HG02759 (cell line): ENCODE measurements at regions not wholly inside any gene's neighbourhood (a gene's known extent, or its start where the extent isn't known, plus 50 kb on each side); places are given as distances from the start of the nearest gene placed in this dataset.

Experiments
- ATAC-seq: cut with Tn5 transposase; IDR thresholded peaks from one replicate; pipeline ENCODE4 v1.9.1; 2021; ENCODE audit warnings: mild to moderate bottlenecking, moderate library complexity; ENCODE audit not compliant: unreplicated experiment

- ATAC-seq, result no peak
These were observed 402.6 kb downstream of the TTLL7 start for GRCh38 chr1:83596331-83596730.

DNA sequence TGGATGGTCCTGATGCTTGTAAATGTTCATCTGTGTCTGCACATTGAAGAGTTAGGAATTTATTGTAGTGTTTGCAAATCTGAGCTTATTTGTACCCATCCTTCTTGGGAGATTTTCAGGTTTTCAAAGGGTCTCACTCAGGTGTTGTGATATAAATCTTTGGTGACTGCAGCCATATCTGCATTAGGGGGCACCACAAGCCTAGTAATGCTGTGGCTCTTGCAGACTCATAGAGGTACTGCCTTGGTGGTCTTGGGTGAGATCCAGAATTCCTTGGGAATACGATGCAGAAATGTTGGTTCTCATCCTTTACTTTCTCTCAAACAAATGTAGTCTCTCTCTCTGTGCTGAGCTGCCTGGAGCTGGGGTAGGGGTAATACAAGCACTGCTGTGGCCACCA, 405.9 kb downstream of the TTLL7 start:
- no peak for ATAC-seq

- ATAC-seq, result no peak
These were observed 410.8 kb downstream of the TTLL7 start for GRCh38 chr1:83588140-83588539.

DNA sequence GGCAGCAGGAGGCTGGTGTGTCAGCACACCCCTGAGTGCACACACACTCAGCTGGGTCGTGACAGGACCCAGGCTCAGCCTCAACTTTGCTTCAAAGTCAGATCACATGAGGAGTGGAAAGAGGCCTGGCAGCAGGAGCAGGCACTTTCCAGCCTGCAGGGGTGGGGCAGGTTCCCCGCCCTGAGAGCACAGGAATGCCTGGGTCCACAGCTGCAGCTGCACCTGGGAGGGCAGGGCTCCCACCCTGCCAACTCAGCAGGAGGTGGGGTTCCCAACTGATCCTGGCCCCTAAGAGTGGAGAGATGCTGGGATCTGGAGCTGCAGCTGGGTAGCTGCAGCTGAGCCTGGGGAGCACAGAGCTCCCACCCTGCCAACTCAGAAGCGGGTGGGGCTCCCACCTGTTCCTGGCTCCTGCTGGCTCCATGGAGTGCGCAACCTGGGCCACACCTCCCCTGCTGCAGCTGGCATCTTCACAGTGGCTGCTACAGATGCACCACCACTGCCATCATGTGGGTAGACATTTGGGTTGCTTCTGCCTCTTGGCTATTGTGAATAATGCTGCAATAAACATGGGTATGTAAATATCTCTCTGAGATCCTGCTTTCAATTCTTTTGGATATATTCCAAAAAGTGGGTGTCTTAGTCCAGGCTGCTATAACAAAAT, 415.4 kb downstream of the TTLL7 start:
- peak; percentile 56 for ATAC-seq

GRCh38 chr1:83581747-83582146, 417.2 kb downstream of the TTLL7 start:
- no peak for ATAC-seq

DNA sequence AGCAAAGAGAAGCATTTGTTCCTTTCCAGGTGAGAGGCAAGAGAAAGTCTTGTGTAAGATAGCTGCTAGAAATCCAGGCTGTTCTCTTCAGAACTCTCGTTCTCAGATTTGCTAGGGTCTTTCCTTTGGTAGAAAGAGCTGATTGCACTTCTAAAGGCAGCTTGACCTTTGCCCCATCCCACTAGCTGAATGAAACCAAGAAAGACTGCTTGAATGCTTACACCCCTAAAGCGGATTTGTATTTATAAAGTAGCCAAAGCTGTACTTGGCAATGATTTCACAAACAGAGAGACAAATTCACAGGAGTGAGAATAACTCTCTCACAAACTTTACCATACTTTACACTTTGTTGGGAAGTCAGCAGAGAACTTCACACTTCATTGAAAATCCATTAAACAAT, 424.1 kb downstream of the TTLL7 start:
- no peak for ATAC-seq

DNA sequence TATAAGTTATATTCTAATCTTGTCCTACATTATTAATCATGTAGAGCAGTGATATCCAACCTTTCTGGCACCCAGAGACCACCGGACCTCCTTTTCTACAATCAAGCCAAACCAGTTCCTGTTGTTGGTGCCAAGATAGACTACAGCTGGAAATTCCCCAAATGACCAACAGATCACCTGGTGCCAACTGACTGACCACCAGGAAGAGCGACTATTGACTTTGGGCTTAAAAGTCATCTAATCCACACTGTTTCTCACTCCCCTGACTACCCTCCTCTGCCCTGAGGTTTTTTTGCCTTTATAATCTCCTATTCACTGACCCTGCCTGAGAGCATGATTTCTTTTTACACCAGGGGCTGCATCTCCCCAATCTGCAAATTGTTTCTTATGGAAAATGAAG, 425.2 kb downstream of the TTLL7 start:
- no peak for ATAC-seq

DNA sequence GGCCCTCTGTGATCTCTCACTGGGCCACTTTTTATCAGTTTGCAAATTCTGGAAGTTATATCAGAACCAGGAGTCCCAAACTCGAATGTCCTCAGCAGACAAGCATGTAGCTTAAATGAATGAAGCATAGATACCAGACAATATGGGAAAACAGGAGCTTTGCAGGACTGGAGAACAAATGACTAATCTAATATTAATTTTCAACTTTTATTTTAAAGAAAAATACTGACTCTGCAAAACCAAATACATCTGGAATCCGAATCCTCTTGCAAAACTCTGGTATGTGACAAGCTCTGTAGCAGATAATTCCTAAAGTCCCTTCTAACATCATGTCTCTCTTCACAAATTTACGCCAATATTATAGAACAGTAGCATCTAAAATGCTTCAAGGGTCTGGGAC, 427.4 kb downstream of the TTLL7 start:
- no peak for ATAC-seq

GRCh38 chr1:83561346-83561745, 437.6 kb downstream of the TTLL7 start:
- ATAC-seq, result no peak

DNA sequence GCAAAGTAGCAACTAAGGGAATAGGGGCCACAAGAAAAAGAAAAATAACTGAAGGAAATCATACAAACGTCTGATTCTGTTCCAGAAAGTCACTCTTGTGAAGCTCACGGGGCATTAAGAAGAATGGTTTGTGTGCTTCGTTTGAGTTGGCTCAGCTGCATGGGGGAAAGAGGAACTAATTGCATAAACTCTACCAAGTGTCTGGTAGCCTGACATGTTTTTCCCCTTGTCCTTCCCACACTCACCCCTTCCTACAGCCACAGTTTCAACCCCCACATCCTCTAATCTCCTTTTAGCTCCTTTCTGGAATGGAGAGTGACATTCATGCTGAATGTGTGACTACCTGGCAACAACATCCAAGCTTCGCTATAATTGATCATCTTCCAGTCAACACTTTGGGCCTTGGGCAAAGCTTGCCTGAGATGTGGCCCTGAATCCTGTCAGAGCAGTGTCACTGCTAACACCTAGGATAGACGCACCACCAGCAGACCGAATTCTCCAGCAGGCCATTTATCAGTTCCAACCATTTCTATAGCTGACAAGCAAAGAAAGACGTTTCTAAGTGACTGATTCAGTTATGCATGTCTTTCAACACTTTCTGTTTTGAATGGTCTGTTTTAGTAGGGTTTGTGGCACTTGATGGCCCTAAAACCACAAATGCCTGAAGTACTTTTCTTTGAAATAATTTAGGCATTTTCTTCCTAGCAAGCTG, 439.6 kb downstream of the TTLL7 start:
- ATAC-seq, result no peak

GRCh38 chr1:83555871-83556270, 443.1 kb downstream of the TTLL7 start:
- no peak for ATAC-seq

- no peak for ATAC-seq
These were observed 444.8 kb downstream of the TTLL7 start for GRCh38 chr1:83554174-83554573.

GRCh38 chr1:83552820-83553219, 446.1 kb downstream of the TTLL7 start:
- ATAC-seq, result no peak

- ATAC-seq, result no peak
These were observed 450.6 kb downstream of the TTLL7 start for GRCh38 chr1:83548311-83548710.

GRCh38 chr1:83547901-83548300, 451.0 kb downstream of the TTLL7 start:
- no peak for ATAC-seq

DNA sequence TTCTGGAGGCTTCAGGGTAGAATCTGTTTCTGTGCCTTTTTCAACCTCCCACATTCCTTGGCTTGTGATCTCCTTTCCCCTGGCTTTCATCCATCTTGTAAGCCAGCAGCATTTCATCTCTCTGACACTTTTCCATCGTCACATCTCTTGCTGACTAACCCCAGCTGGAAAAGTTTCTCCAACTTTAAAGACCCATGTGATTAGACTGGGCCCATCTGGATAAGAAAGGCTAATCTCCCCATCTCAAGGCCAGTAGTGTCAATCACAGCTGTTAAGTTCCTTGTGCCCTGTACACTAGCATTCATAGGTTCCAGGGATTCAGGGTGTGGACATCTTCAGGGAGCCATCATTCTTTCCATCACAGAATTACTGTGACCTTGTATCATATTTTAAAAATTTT, 452.1 kb downstream of the TTLL7 start:
- no peak for ATAC-seq

- no peak for ATAC-seq
These were observed 453.7 kb downstream of the TTLL7 start for GRCh38 chr1:83545066-83545862.

- ATAC-seq, result no peak
These were observed 455.5 kb downstream of the TTLL7 start for GRCh38 chr1:83543222-83543973.

- no peak for ATAC-seq
These were observed 467.2 kb downstream of the TTLL7 start for GRCh38 chr1:83531521-83532309.

GRCh38 chr1:83530506-83530905, 468.4 kb downstream of the TTLL7 start:
- ATAC-seq, result no peak
